GM18519 (cell line): ENCODE measurements at regions not wholly inside any gene's neighbourhood (a gene's known extent, or its start where the extent isn't known, plus 50 kb on each side); places are given as distances from the start of the nearest gene placed in this dataset.
"Not testable (repeated sequence)": the region's sequence is repeated elsewhere in the genome, so short reads cannot be mapped to it uniquely, and the experiment has no call there.

ENCODE experiments used
- ATAC-seq: cut with Tn5 transposase; IDR thresholded peaks from one replicate; pipeline ENCODE4 v1.9.1; 2021; ENCODE audit warnings: mild to moderate bottlenecking, moderate library complexity; ENCODE audit not compliant: unreplicated experiment, low FRiP score

DNA sequence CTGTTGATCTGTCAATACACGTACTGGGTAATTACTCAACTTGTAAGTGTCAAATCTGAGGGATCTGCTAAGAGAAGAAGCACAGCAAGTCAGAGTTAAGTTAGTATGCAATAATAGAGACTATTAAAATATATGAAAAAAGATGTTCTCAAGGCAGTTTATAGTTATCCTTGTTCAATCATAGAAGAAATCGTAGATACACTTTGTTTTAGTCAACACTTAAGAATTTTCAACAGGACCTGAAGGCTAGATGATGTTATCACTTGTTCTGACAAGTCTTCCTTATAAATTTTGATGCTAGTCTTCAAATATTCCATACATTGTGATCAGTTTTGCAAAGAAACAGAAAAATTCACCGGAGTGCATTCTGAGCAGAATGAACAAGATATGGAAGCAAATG, 91.1 kb upstream of the KCNQ5 start:
- ATAC-seq: no peak

GRCh38 chr6:72533606-72534005, 88.3 kb upstream of the KCNQ5 start:
- ATAC-seq: no peak

GRCh38 chr6:72534236-72534635, 87.6 kb upstream of the KCNQ5 start:
- ATAC-seq: no peak

DNA sequence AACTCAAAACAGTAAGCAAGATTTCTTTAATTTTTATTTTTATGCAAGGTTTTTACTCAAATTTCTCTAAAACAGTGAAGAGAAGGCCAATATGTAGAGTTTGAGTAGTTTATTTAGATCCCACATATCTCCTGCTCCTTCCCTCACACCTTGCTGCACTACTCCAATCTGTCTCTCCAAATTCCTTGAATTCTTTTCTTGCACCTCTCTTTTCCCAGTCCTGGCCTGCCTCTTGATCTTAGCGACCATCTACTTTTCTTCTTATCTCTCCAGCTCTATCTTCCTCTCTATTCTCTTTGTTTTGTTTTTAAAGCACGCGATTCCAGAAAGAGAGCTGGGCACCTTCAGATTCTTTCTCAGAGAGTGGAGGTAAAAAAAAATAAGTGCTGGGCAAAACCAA, 86.7 kb upstream of the KCNQ5 start:
- ATAC-seq: no peak

DNA sequence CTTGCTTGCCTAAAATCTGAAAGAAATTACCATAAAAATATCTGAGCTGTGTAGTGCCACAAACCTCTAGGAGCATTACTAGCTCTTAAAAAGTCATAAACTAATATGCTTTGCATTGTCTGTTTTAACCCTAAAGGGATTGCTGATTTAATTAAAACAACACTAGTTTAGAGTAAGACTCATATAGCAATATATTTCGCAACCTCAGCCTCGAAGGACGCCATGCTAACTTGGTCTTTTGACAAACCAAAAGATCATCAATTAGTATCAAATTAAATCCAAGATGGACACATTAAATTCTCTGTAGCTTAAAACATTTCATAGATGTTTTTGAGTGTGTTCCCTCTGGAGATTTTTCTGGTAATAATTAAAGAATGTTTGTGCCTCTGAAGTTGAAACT, 74.8 kb upstream of the KCNQ5 start:
- ATAC-seq: no peak

DNA sequence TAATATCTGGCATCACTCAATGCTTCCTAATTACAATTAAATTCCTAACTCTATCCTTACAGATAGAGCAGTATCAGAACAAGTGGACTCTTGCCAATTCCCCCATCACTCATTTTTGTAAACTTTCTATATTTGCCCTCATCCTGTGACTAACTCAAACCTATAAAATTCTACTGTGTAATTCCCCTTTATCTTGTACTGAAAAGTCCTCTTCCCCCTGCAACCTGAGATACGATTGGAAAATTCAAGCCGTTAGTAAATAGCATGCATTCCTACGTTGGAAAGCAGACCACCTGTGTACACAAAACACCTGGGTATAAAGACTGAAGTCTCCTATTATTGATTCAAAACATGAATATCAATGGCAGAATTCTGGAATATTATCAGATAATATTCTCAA, 70.4 kb upstream of the KCNQ5 start:
- ATAC-seq: no peak

DNA sequence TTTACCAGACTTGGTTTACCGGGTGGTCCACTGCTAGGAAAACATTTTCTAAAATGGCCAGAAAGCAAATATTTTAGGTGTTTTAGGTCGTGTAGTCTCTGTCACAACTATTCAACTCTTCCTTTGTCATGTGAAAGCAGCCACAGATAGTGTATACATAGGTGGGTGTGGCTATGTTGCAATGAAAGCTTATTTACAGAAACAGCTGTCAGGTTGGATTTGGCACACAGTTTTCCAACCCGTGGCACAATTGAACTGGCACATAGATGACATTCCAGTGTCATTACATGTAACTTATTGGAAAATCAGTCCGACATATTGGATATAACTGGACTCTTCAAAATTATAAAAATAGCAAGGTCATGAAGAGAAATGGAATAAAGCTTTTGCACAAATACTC, 68.9 kb upstream of the KCNQ5 start:
- no peak for ATAC-seq

- ATAC-seq: no peak
These were observed 68.0 kb upstream of the KCNQ5 start for GRCh38 chr6:72553531-72554511.

DNA sequence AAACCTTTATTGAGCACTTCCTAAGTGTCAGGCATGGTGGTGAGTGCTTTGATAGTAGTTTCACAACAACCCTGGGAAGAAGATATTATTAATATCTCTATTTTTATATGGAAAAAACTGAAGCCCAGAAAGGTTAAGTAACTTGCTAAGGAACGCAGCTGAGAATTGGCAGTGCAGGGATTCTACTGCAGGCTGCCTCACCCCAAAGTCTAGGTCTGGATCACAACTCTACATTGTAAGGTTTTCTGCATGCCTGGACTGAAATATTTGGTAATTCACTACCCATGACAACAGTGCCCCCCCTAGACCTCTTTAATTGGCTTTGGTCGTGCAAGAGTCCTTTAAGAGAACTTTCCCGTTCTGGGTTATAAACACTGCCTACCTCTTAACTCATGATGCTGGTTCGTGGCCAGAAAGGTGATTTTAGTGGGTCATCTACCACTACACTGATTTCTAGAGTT, 67.1 kb upstream of the KCNQ5 start:
- no peak for ATAC-seq

DNA sequence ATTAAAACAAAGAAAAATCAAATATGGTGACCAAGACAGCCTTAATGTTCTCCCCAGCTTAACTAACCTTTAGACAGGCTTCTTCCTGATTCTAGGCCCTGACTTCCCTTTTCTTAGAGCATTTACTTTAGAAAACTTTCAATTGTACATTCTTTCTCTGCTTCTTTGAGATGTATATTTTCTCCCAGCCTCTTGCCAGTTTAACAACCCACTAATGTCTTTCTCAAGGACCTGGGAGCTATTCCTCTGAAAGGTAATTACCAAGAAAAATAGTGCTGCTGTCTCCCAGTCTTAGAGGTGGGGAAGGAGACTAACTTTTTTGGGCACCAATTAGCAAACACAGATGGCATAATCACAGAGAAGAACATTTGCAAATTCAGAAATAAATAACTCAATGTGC, 62.8 kb upstream of the KCNQ5 start:
- ATAC-seq: no peak

DNA sequence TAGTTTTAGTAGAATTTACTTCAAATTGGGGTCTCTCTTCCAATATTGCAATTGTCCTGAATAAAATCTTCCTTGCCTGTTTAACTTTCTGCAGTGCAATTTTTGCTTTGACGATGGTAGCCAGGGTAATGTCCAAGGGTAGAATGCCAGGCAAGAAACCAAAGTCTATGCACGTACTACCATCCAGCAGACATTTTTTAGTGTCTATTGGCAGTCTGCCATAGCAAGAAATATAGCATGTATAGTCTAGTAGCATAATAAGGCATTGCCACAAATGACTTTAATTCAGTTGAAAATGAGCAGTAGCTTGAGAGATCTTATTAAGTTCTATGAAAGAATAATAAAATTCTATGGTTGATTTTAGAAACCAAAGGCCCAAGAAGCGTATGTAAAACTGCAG, 62.3 kb upstream of the KCNQ5 start:
- no peak for ATAC-seq

GRCh38 chr6:72560721-72561593, 60.9 kb upstream of the KCNQ5 start:
- no peak for ATAC-seq

- no peak for ATAC-seq
These were observed 60.2 kb upstream of the KCNQ5 start for GRCh38 chr6:72561629-72562028.

DNA sequence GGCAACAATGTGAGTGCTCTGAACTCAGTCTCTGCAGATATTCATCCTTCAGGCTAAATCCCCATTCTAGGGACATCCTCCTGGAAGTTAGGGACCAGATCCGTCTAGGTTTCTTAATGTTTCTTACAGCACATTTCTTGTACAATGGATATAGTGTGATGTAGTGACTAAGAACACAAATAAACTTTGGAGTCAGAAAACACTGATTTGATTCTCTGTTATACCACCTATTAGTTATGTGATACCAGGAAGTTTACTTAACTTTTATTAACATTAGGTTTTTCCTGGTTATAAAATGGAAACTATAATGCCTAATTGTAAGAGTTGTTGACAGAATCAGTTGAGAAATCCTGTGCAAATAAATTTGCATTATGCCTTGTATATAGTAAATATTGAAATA, 57.6 kb upstream of the KCNQ5 start:
- no peak for ATAC-seq

DNA sequence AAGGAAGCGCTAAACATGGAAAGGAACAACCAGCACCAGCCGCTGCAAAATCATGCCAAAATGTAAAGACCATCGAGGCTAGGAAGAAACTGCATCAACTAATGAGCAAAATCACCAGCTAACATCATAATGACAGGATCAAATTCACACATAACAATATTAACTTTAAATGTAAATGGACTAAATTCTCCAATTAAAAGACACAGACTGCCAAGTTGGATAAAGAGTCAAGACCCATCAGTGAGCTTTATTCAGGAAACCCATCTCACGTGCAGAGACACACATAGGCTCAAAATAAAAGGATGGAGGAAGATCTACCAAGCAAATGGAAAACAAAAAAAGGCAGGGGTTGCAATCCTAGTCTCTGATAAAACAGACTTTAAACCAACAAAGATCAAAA, 49.9 kb upstream of the KCNQ5 start:
- not testable (repeated sequence) for ATAC-seq
